AG04450 (cell line): ENCODE measurements at regions not wholly inside any gene's neighbourhood (a gene's known extent, or its start where the extent isn't known, plus 50 kb on each side); places are given as distances from the start of the nearest gene placed in this dataset.

Source experiments
- CTCF ChIA-PET: fragments of 300-600, 350-600 bp; formaldehyde crosslinking; extraction: SDS; loops from one replicate; lab custom pipeline; 2022; ENCODE audit warnings: antibody characterized with exemption, inconsistent platforms; lab: Charles Lee
- POLR2A ChIA-PET: fragments of 350-600 bp; formaldehyde crosslinking; extraction: SDS; loops from one replicate; lab custom pipeline; 2021; ENCODE audit warnings: antibody characterized with exemption, inconsistent platforms; lab: Yijun Ruan, JAX
- DNase-seq: peaks from one replicate; pipeline ENCODE4 v3.0.0-alpha.2; 2011; ENCODE audit warnings: low read depth, low spot score
- H3K27ac ChIP-seq: one replicate; pipeline ENCODE4 v1.5.1; 2012; ENCODE audit warnings: low read depth, low read length, control low read depth
- H3K27me3 ChIP-seq: one replicate; pipeline ENCODE4 v1.6.0; 2012; ENCODE audit warnings: low read length; ENCODE audit not compliant: control insufficient read depth, insufficient read depth
- H3K4me3 ChIP-seq: 2 replicates; pipeline ENCODE4 v1.5.1; 2011; ENCODE audit warnings: mild to moderate bottlenecking, low read depth, low read length, control low read depth
- H3K9me3 ChIP-seq: 2 replicates; pipeline ENCODE4 v1.5.1; 2012; ENCODE audit warnings: low read length; ENCODE audit not compliant: control insufficient read depth, insufficient read depth
- CTCF ChIP-seq: IDR thresholded peaks from 2 replicates; pipeline ENCODE4 v1.5.1; 2011; ENCODE audit warnings: low read depth, low read length, control low read depth, inconsistent platforms

GRCh38 chr9:69955536-69956355 lies 87.9 kb upstream of the MAMDC2 start:
- Histone ChIP-seq H3K9me3 (no peaks in the 10 kb centered on the region), H3K27me3 (no peaks in the 10 kb centered on the region), H3K4me3 (no peak overlapping the region), H3K27ac (no peak overlapping the region)
- ChIA-PET POLR2A (no interaction called here), CTCF (no interaction called here)
- DNase-seq: no peak
- TF ChIP-seq CTCF: no peak

- no peak for DNase-seq
- TF ChIP-seq CTCF: no peak
- no peaks in the 10 kb centered on the region for H3K27me3 ChIP-seq
- H3K9me3 ChIP-seq: no peaks in the 10 kb centered on the region
- H3K27ac ChIP-seq: no peak overlapping the region
- H3K4me3 ChIP-seq: no peak overlapping the region
- ChIA-PET CTCF (interaction anchor here (1.5 to 3.4 kb wide), 2 partner anchors 10 to 152 kb away, joined by 6 to 19 read pairs; no protein-coding TSS in a partner anchor), POLR2A (no interaction called here)
These were observed 81.8 kb upstream of the MAMDC2 start for GRCh38 chr9:69961843-69962242.

- no peak overlapping the region for H3K27ac ChIP-seq
These were observed 79.8 kb upstream of the MAMDC2 start for GRCh38 chr9:69963803-69964202.

GRCh38 chr9:69964446-69964845 lies 79.2 kb upstream of the MAMDC2 start:
- DNase-seq: no peak
- ChIA-PET POLR2A (no interaction called here), CTCF (interaction anchor here (1.9 to 2.9 kb wide), 3 partner anchors 147 to 266 kb away, joined by 5 to 13 read pairs (median 7); no protein-coding TSS in a partner anchor)
- Histone ChIP-seq H3K27me3 (no peaks in the 10 kb centered on the region), H3K4me3 (no peak overlapping the region), H3K27ac (no peak overlapping the region), H3K9me3 (no peaks in the 10 kb centered on the region)
- TF ChIP-seq CTCF: no peak

More at GRCh38 chr9:69963803-69964202, 79.8 kb upstream of the MAMDC2 start:
- no peak for DNase-seq
- POLR2A ChIA-PET: no interaction called here
- no peaks in the 10 kb centered on the region for H3K27me3 ChIP-seq
- CTCF ChIA-PET: interaction anchor here (1.9 to 2.9 kb wide), 3 partner anchors 147 to 267 kb away, joined by 5 to 13 read pairs (median 7); no protein-coding TSS in a partner anchor
- no peaks in the 10 kb centered on the region for H3K9me3 ChIP-seq
- H3K4me3 ChIP-seq: no peak overlapping the region
- TF ChIP-seq CTCF: no peak
